GM21619 (cell line): ENCODE measurements at regions not wholly inside any gene's neighbourhood (a gene's known extent, or its start where the extent isn't known, plus 50 kb on each side); places are given as distances from the start of the nearest gene placed in this dataset.

Experiments used
- ATAC-seq: cut with Tn5 transposase; IDR thresholded peaks from one replicate; pipeline ENCODE4 v1.9.1; 2021; ENCODE audit not compliant: unreplicated experiment

- no peak for ATAC-seq
These were observed 651.0 kb upstream of the RORB start for GRCh38 chr9:73845954-73846690.

GRCh38 chr9:73847536-73847935 lies 649.6 kb upstream of the RORB start:
- ATAC-seq, result no peak

- ATAC-seq, result no peak
These were observed 643.6 kb upstream of the RORB start for GRCh38 chr9:73853549-73853948.

- ATAC-seq, result no peak
These were observed 641.9 kb upstream of the RORB start for GRCh38 chr9:73855206-73855605.

- ATAC-seq, result no peak
These were observed 633.2 kb upstream of the RORB start for GRCh38 chr9:73863924-73864323.

GRCh38 chr9:73866451-73866850 lies 630.7 kb upstream of the RORB start:
- ATAC-seq, result no peak

GRCh38 chr9:73869264-73869663 lies 627.9 kb upstream of the RORB start:
- ATAC-seq, result peak; percentile 100

GRCh38 chr9:73871636-73872035 lies 625.5 kb upstream of the RORB start:
- no peak for ATAC-seq

- ATAC-seq, result no peak
These were observed 624.4 kb upstream of the RORB start for GRCh38 chr9:73872701-73873100.

- ATAC-seq, result no peak
These were observed 617.0 kb upstream of the RORB start for GRCh38 chr9:73880101-73880500.

- ATAC-seq, result no peak
These were observed 608.1 kb upstream of the RORB start for GRCh38 chr9:73889023-73889422.

GRCh38 chr9:73890685-73891277 lies 606.4 kb upstream of the RORB start:
- no peak for ATAC-seq

GRCh38 chr9:73892335-73892734 lies 604.8 kb upstream of the RORB start:
- ATAC-seq, result no peak

GRCh38 chr9:73893230-73893629 lies 603.9 kb upstream of the RORB start:
- no peak for ATAC-seq

GRCh38 chr9:73896061-73896460 lies 601.1 kb upstream of the RORB start:
- no peak for ATAC-seq

GRCh38 chr9:73906671-73907070 lies 590.5 kb upstream of the RORB start:
- no peak for ATAC-seq

GRCh38 chr9:73911804-73912203 lies 585.3 kb upstream of the RORB start:
- no peak for ATAC-seq

- ATAC-seq, result no peak
These were observed 581.0 kb upstream of the RORB start for GRCh38 chr9:73916016-73916673.

GRCh38 chr9:73919712-73920111 lies 577.4 kb upstream of the RORB start:
- ATAC-seq, result no peak

- no peak for ATAC-seq
These were observed 573.3 kb upstream of the RORB start for GRCh38 chr9:73923796-73924195.

GRCh38 chr9:73951147-73951546 lies 546.0 kb upstream of the RORB start:
- no peak for ATAC-seq

GRCh38 chr9:73962792-73963191 lies 534.3 kb upstream of the RORB start:
- ATAC-seq, result no peak
